Hepatocyte (in vitro differentiated cells): ENCODE measurements at regions not wholly inside any gene's neighbourhood (a gene's known extent, or its start where the extent isn't known, plus 50 kb on each side); places are given as distances from the start of the nearest gene placed in this dataset.

Experiments
- DNase-seq: peaks from one replicate; pipeline ENCODE4 v3.0.0-alpha.2; 2016; ENCODE audit warnings: low spot score
- H2AFZ ChIP-seq: fragments of 200-600 bp; sonication (generic); 2 replicates; pipeline ENCODE4 v1.6.0; 2016; ENCODE audit warnings: antibody characterized with exemption, mild to moderate bottlenecking
- H3K27ac ChIP-seq: fragments of 200-600 bp; sonication (generic); 2 replicates; pipeline ENCODE4 v1.5.1; 2016; ENCODE audit warnings: mild to moderate bottlenecking
- H3K27me3 ChIP-seq: fragments of 200-600 bp; sonication (generic); 2 replicates; pipeline ENCODE4 v1.6.1; 2016
- H3K36me3 ChIP-seq: fragments of 200-600 bp; sonication (generic); replicated peaks from 2 replicates; pipeline ENCODE4 v1.5.1; 2016; ENCODE audit warnings: low read depth; ENCODE audit not compliant: insufficient read depth
- H3K4me1 ChIP-seq: fragments of 200-600 bp; sonication (generic); 2 replicates; pipeline ENCODE4 v1.5.1; 2016; ENCODE audit warnings: mild to moderate bottlenecking, moderate library complexity; ENCODE audit not compliant: insufficient read depth
- H3K4me2 ChIP-seq: fragments of 200-600 bp; sonication (generic); 2 replicates; pipeline ENCODE4 v1.6.0; 2016
- H3K4me3 ChIP-seq: fragments of 200-600 bp; sonication (generic); 2 replicates; pipeline ENCODE4 v1.5.1; 2016; ENCODE audit warnings: mild to moderate bottlenecking
- H3K79me2 ChIP-seq: fragments of 200-600 bp; sonication (generic); 2 replicates; pipeline ENCODE4 v1.6.0; 2017; ENCODE audit warnings: mild to moderate bottlenecking
- H3K9me2 ChIP-seq: fragments of 200-600 bp; sonication (generic); replicated peaks from 2 replicates; pipeline ENCODE4 v1.6.0; 2017; ENCODE audit warnings: mild to moderate bottlenecking; ENCODE audit not compliant: insufficient read depth
- H3K9me3 ChIP-seq: fragments of 200-600 bp; sonication (generic); 2 replicates; pipeline ENCODE4 v1.5.1; 2016; ENCODE audit warnings: low read depth, mild to moderate bottlenecking
- H4K20me1 ChIP-seq: fragments of 200-600 bp; sonication (generic); 2 replicates; pipeline ENCODE4 v1.6.0; 2016; ENCODE audit warnings: mild to moderate bottlenecking; ENCODE audit not compliant: insufficient read depth, poor library complexity, severe bottlenecking
- EZH2 ChIP-seq: fragments of 200-600 bp; sonication (generic); IDR thresholded peaks from 2 replicates; pipeline ENCODE4 v1.6.1; 2016; ENCODE audit warnings: antibody characterized with exemption, mild to moderate bottlenecking, borderline replicate concordance
- EZH2phosphoT487 ChIP-seq: fragments of 200-600 bp; sonication (generic); IDR thresholded peaks from one replicate; pipeline ENCODE4 v1.6.1; 2018; ENCODE audit warnings: antibody characterized with exemption, mild to moderate bottlenecking, low read depth, moderate library complexity; ENCODE audit not compliant: unreplicated experiment, severe bottlenecking
- whole genome bisulfite sequencing: methylation state at CpG from one replicate; pipeline ENCODE4 v1.1.6; 2016; ENCODE audit warnings: low lambda C conversion rate; ENCODE audit errors: missing lambda C conversion rate; 5-methylcytosine and 5-hydroxymethylcytosine counted together
- TF ChIP-seq, protein P1 (sequence below): fragments of 200-600 bp; sonication (generic); IDR thresholded peaks from 2 replicates; pipeline ENCODE4 v1.5.1; 2016; ENCODE audit warnings: antibody characterized with exemption, mild to moderate bottlenecking; ENCODE audit not compliant: poor library complexity

- Histone ChIP-seq H3K27me3 (peaks cover 9% of the 10 kb centered on the region), H2AFZ (no peak overlapping the region), H3K4me1 (no peaks in the 10 kb centered on the region), H3K4me2 (no peak overlapping the region), H4K20me1 (no peaks in the 10 kb centered on the region), H3K36me3 (no peaks in the 10 kb centered on the region), H3K9me2 (no peaks in the 10 kb centered on the region), H3K9me3 (no peaks in the 10 kb centered on the region), H3K27ac (no peak overlapping the region), H3K4me3 (no peak overlapping the region), H3K79me2 (no peaks in the 10 kb centered on the region)
- DNase-seq: no peak
- 95% methylated on average over 11 of the region's 11 CpGs for WGBS
- TF ChIP-seq, protein P1, sequence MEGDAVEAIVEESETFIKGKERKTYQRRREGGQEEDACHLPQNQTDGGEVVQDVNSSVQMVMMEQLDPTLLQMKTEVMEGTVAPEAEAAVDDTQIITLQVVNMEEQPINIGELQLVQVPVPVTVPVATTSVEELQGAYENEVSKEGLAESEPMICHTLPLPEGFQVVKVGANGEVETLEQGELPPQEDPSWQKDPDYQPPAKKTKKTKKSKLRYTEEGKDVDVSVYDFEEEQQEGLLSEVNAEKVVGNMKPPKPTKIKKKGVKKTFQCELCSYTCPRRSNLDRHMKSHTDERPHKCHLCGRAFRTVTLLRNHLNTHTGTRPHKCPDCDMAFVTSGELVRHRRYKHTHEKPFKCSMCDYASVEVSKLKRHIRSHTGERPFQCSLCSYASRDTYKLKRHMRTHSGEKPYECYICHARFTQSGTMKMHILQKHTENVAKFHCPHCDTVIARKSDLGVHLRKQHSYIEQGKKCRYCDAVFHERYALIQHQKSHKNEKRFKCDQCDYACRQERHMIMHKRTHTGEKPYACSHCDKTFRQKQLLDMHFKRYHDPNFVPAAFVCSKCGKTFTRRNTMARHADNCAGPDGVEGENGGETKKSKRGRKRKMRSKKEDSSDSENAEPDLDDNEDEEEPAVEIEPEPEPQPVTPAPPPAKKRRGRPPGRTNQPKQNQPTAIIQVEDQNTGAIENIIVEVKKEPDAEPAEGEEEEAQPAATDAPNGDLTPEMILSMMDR: no peak
- no peak for TF ChIP-seq EZH2phosphoT487
- TF ChIP-seq EZH2: no peak
These were observed 563.0 kb downstream of the BRD1 start for GRCh38 chr22:49264696-49265095.

DNA sequence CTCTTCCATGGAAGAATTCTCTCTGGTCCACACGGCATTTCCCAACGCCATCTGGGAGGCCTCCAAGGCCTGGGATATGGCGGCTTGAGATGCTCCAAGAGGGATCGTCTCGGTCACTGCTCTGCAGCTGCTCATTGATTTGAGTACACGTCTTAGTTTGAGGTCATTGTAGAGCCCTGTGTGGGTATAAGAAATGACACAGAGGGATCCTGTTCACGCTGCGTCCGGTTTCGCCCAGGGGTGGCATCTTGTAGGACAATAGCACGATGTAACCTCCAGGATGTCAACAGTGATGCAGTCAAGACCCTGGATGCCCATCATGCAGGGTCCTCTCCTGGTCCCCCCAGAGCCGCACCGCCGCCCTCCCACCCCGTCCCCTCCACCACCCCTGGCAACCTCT lies 564.6 kb downstream of the BRD1 start:
- H2AFZ ChIP-seq: no peak overlapping the region
- TF ChIP-seq EZH2 (no peak), EZH2phosphoT487 (no peak)
- TF ChIP-seq, protein P1: no peak
- H4K20me1 ChIP-seq: no peaks in the 10 kb centered on the region
- no peaks in the 10 kb centered on the region for H3K36me3 ChIP-seq
- no peaks in the 10 kb centered on the region for H3K9me3 ChIP-seq
- no peaks in the 10 kb centered on the region for H3K79me2 ChIP-seq
- no peak overlapping the region for H3K4me3 ChIP-seq
- no peaks in the 10 kb centered on the region for H3K4me1 ChIP-seq
- H3K27ac ChIP-seq: no peak overlapping the region
- H3K27me3 ChIP-seq: no peaks in the 10 kb centered on the region
- no peak overlapping the region for H3K4me2 ChIP-seq
- no peaks in the 10 kb centered on the region for H3K9me2 ChIP-seq
- 91% methylated on average over 11 of the region's 15 CpGs for WGBS
- DNase-seq: no peak

DNA sequence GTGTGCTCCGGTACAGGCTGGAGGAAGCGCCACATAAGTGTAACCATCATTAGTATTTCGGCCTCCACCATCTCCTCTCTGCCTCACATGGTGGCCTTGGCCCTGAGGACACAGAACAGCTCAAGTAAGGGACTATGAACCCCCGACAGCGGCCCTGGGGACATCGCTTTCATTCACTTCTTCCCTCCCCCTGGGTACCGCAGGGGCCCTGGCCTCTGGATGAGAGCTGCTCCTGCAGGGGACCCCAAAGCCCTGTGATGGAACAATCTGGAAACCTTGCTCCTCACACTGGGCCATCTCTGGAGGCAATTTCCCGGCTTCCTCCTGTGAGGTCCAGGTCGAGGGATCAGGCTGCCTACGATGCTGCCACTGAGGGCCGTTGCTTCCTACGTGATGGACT lies 565.5 kb downstream of the BRD1 start:
- H3K4me1 ChIP-seq: no peaks in the 10 kb centered on the region
- H3K79me2 ChIP-seq: no peaks in the 10 kb centered on the region
- TF ChIP-seq EZH2 (no peak), EZH2phosphoT487 (no peak)
- TF ChIP-seq, protein P1: no peak
- H3K9me2 ChIP-seq: no peaks in the 10 kb centered on the region
- no peaks in the 10 kb centered on the region for H3K9me3 ChIP-seq
- H3K27me3 ChIP-seq: no peaks in the 10 kb centered on the region
- DNase-seq: no peak
- WGBS: 90% methylated on average over 12 of the region's 12 CpGs
- H4K20me1 ChIP-seq: no peaks in the 10 kb centered on the region
- no peak overlapping the region for H3K4me2 ChIP-seq
- no peak overlapping the region for H2AFZ ChIP-seq
- no peak overlapping the region for H3K27ac ChIP-seq
- H3K4me3 ChIP-seq: no peak overlapping the region
- no peaks in the 10 kb centered on the region for H3K36me3 ChIP-seq

- H3K4me1 ChIP-seq: no peaks in the 10 kb centered on the region
- H3K4me2 ChIP-seq: no peak overlapping the region
- no peaks in the 10 kb centered on the region for H4K20me1 ChIP-seq
- TF ChIP-seq, protein P1: no peak
- TF ChIP-seq EZH2phosphoT487: no peak
- no peak for TF ChIP-seq EZH2
- H3K27ac ChIP-seq: no peak overlapping the region
- no peaks in the 10 kb centered on the region for H3K9me2 ChIP-seq
- no peaks in the 10 kb centered on the region for H3K27me3 ChIP-seq
- H3K79me2 ChIP-seq: no peaks in the 10 kb centered on the region
- DNase-seq: no peak
- H3K4me3 ChIP-seq: no peak overlapping the region
- no peaks in the 10 kb centered on the region for H3K36me3 ChIP-seq
- 90% methylated on average over 17 of the region's 17 CpGs for WGBS
- H2AFZ ChIP-seq: no peak overlapping the region
- H3K9me3 ChIP-seq: no peaks in the 10 kb centered on the region
These were observed 566.1 kb downstream of the BRD1 start for GRCh38 chr22:49261616-49262015.
